Lung microvascular endothelial cell (primary cell): ENCODE measurements at regions not wholly inside any gene's neighbourhood (a gene's known extent, or its start where the extent isn't known, plus 50 kb on each side); places are given as distances from the start of the nearest gene placed in this dataset.
A peak's percentile ranks its signal among the peaks of the same experiment; 100 is the strongest.
"Not testable (repeated sequence)": the region's sequence is repeated elsewhere in the genome, so short reads cannot be mapped to it uniquely, and the experiment has no call there.

Experiments used
- DNase-seq, 2 donors: peaks; one replicate each; pipeline versions ENCODE4 v3.0.0 to v3.0.0-alpha.2; 2010; ENCODE audit warnings: low read depth in 2 of 2

DNA sequence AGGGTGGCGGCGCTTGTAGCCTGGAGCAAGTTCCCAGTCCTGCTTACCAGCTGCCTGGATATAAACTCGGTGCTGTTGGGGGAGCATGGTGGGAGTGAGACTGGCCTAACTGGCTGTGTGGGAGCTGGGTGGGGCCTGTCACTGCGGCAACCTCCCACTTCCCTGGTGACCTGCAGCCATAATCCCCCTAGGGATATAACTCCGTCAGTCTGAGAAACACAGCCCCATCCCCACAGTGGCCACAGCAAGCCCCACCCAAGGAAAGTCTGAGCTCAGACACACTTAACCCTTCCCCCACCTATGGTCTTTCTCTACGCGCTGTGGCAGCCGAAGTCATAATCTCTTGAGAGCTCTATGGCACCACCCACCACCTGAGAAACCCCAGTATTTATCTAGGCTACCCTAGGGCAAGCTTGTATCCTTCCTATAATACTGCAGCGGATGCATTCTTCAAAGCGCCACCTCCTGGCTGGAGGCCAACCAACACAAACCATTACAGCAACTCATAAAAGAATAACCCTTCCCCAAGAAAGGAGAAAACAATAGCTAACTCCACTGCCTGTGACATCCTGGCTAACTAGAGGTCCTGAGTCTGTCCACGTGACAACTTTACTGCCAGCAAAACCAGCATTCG is 57.4 kb downstream of the ZNF648 start:
- peak in 1 of 2 donors; percentile 64 for DNase-seq

DNA sequence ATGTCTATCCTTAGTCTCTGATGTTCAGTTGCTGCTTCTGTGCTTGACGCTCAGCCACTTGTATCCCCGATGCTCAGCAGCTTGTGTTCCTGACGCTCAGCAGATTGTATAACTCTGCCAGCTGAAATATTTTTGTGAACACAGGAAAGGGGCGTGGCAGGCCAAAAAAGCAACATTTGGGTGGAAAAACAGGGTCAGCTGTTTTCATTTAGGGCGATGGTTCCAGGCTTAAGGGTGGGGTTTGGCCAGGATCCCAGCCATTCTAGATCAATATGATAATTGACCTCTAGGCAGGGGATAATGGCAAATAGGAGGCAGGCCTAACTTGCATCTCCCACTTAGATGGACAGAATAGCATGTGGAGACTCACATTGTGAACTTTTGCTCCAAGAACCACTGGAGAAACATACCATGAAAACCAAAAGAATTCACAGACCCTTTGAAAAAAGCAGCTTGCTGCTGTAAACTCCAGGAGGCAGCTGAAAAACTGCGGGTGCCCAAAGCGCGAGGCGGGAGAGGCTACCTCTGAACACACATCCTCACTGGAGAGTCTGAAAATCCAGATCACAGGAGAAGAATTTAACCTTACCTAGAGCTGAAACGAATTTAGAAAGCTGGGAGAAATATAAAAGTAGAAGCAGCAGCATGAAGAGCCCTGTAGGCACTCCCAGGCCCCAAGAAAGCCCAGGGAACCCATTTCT is 58.3 kb downstream of the ZNF648 start:
- peak in 1 of 2 donors; percentile 67 for DNase-seq

DNA sequence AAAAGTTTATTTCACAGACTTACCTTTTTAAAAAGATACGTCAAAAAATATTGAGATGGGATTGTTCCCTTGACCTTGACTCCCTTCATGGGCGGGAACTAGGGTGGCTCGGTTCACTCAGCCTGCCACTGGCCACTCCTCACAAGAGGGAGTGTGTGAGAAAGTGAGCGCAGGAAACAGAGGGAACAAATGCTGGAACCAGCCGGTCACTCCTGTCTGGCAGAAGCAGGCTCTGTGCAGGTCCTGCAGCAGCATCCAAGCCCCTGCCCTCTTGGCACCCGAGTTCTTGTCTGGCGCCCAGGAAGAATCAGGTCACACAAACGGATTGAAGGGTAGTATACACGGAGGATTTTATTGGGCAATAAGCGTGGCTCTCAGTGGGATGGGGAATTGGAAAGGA is 58.9 kb downstream of the ZNF648 start:
- peak in 1 of 2 donors; percentile 45 for DNase-seq

DNA sequence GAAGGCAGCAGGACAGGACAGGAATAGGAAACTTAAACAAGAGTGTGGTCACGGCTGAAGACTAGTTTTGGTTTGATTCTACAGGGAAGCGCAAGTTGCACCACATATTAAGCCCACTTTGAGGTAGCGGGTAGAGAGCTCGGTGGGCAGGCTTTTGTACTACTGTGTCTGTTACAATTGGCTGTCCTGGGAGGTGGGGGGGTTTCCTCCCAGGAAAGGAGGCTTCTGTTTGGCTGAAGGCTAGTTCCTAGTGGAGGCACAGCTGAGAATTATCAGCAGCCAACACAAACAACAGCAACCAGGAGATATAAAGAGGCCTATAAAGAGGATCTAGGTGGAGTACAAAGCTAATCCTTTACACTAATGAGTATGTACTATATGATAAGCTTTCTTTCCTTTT is 62.7 kb downstream of the ZNF648 start:
- DNase-seq = peak in 1 of 2 donors; percentile 24

GRCh38 chr1:181992072-181992471 is 69.4 kb downstream of the ZNF648 start:
- no peak for DNase-seq

DNA sequence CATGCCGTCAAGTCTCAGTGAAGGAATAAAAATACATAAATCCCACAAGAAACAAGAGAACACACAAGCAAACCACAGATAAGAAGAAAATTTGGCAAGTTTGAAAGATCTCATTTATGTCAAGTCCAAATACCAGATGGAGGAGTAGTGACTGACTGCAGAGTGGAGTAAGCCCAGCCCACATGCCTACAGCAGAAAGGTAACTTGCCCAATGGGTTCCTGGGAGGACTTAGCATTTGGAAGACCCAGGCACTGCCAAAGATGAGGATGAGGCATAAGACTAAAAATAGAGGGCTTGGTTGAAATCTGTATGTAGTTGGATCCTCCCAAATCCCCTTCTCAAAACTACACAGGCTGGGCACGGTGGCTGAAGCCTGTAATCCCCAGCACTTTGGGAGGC is 70.8 kb downstream of the ZNF648 start:
- DNase-seq = no peak

- no peak for DNase-seq
Measured at GRCh38 chr1:181989261-181989920, 72.1 kb downstream of the ZNF648 start.

- no peak for DNase-seq
Measured at GRCh38 chr1:181987996-181988395, 73.5 kb downstream of the ZNF648 start.

GRCh38 chr1:181987334-181987895 is 74.1 kb downstream of the ZNF648 start:
- DNase-seq = no peak

GRCh38 chr1:181986907-181987305 is 74.6 kb downstream of the ZNF648 start:
- no peak for DNase-seq

- no peak for DNase-seq
Measured at GRCh38 chr1:181985936-181986906, 75.3 kb downstream of the ZNF648 start.

- DNase-seq = no peak
Measured at GRCh38 chr1:181985281-181985680, 76.2 kb downstream of the ZNF648 start.

DNA sequence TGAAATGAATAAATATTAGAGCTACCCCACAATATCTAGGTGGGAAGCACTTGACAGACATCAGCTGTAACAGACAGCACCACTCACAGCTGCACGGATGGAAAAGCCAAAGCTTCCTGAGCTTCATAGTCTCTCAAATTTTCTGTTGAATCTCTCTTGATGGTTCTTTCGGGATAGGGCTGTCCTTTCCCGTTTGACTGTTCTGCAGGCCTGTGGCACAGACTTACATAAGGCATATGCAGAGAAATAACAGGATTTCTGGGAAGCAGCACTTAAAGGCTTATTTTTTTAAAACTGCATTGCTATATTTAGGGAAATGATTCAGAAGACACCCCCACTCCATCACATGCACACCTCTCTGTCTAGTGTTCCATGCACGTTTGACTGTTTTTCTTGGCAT is 77.5 kb downstream of the ZNF648 start:
- DNase-seq = no peak

DNA sequence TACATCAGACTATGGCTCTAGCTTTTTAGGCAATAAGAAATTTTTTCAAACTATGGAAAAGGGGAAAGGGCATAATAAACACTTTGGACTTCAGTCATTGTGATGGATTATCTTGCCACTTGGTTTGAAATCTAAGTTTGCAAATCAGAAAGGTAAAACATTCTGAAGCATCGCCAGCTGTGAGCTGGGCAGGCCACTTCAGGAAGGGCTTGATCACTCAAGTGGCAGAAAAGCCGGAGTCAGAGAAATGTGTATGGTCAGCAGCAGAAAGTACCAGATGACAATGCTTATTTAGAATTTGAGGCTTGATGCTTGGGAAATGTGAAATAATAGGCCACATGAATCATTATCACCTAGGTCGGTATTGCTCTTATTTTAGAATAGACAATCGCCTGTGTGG is 79.7 kb downstream of the ZNF648 start:
- no peak for DNase-seq

DNA sequence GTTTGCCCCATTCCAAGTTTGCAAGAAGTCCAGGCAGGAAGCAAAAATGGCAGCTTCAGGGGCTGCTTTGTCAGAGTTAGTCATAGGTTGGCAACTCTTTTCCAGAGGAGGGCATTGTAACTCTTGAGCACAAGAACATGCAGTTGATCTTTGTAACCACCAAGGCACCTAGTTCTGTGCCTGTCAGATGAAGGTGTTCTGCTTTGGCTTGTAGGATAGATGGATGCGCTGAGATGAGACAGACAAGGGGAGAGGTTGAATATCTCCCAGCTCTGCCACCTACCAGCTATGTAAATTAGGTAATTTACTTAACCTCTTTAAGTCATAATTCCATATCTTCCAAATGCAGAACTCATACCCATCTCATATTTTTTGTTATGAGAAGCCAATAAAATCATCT is 89.3 kb downstream of the ZNF648 start:
- no peak for DNase-seq

- no peak for DNase-seq
Measured at GRCh38 chr1:181971424-181971823, 90.1 kb downstream of the ZNF648 start.

GRCh38 chr1:181969902-181970301 is 91.6 kb downstream of the ZNF648 start:
- no peak for DNase-seq

GRCh38 chr1:181954696-181955095 is 106.8 kb downstream of the ZNF648 start:
- not testable (repeated sequence) for DNase-seq

- not testable (repeated sequence) for DNase-seq
Measured at GRCh38 chr1:181954178-181954577, 107.3 kb downstream of the ZNF648 start.

GRCh38 chr1:181953596-181953995 is 107.9 kb downstream of the ZNF648 start:
- DNase-seq = no peak

DNA sequence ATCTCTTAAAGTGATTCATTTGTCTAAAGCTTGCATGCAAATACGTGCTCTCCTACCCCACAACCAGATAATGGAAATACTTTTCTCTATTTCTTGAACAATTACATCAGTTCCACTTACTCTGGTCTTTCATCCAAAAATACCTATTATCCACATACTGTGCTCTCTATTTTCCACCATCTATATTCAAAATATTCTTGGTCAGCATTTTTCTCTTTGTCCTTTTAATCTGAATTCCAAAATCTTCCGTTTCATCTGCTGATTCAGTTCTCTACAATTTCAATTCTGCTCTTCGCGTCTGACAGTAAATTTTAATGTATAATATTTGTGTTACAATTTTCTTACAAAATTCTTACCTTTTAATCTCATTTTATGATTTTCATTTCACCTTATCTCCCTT is 110.3 kb downstream of the ZNF648 start:
- DNase-seq = no peak
